Heart left ventricle (tissue), 16 donors: ENCODE measurements at regions not wholly inside any gene's neighbourhood (a gene's known extent, or its start where the extent isn't known, plus 50 kb on each side); places are given as distances from the start of the nearest gene placed in this dataset.

Experiments
- ATAC-seq, 4 donors: fragments of 200-7000 bp; cut with Tn5 transposase; one replicate each; pipeline ENCODE4 v1.9.1; 2020 to 2022; ENCODE audit warnings: moderate library complexity in 4 of 4, mild to moderate bottlenecking in 3 of 4, moderate number of reproducible peaks in 1 of 4
- DNase-seq, 5 donors: peaks; one replicate each; pipeline ENCODE4 v3.0.0-alpha.2; 2020
- H3K27ac ChIP-seq, 12 donors: fragments of 200-600 bp; sonication (generic) in 4 of 12; one replicate each; pipeline versions ENCODE4 v1.5.0 to v1.8.0; 2016 to 2022; ENCODE audit warnings: mild to moderate bottlenecking in 2 of 12
- H3K27me3 ChIP-seq, 9 donors: fragments of 200-600 bp; sonication (generic) in 2 of 9; one replicate each; pipeline versions ENCODE4 v1.5.1 to v1.8.0; 2016 to 2022; ENCODE audit warnings: mild to moderate bottlenecking in 3 of 9
- H3K36me3 ChIP-seq, 9 donors: fragments of 200-600 bp; sonication (generic) in 2 of 9; one replicate each; pipeline versions ENCODE4 v1.5.0 to v1.8.0; 2018 to 2022; ENCODE audit warnings: mild to moderate bottlenecking in 2 of 9
- H3K4me1 ChIP-seq, 12 donors: fragments of 200-600 bp; sonication (generic) in 4 of 12; one replicate each; pipeline versions ENCODE4 v1.5.0 to v1.8.0; 2016 to 2022; ENCODE audit warnings: mild to moderate bottlenecking in 3 of 12
- H3K4me3 ChIP-seq, 12 donors: fragments of 200-600 bp; sonication (generic) in 4 of 12; one replicate each; pipeline versions ENCODE4 v1.5.0 to v1.8.0; 2017 to 2022; ENCODE audit warnings: mild to moderate bottlenecking in 9 of 12, moderate library complexity in 4 of 12
- H3K9me3 ChIP-seq, 12 donors: fragments of 200-600 bp; sonication (generic) in 4 of 12; one replicate each; pipeline versions ENCODE4 v1.5.0 to v1.8.0; 2016 to 2022; ENCODE audit warnings: mild to moderate bottlenecking in 1 of 12
- POLR2A ChIP-seq, 2 donors: fragments of 450-650 bp; IDR thresholded peaks; one replicate each; pipeline ENCODE4 v1.6.1; 2017; ENCODE audit warnings: antibody characterized with exemption in 2 of 2, mild to moderate bottlenecking in 2 of 2, moderate library complexity in 2 of 2
- WGBS, 4 donors: extraction: QIAGEN DNeasy Blood & Tissue Kit in 2 of 4; methylation state at CpG; one replicate each; pipeline versions ENCODE4 v1.1.5 to v1.1.7; 2013 to 2018; 5-methylcytosine and 5-hydroxymethylcytosine counted together
- intact Hi-C, 10 donors: fragments of 100-400 bp; cut with DNase I; formaldehyde crosslinking; loops; one replicate each; pipeline versions ENCODE4 v1.11.1 to v1.14.2; 2022
- TF ChIP-seq, protein P1 (sequence below), 12 donors: fragments of 200-600 bp; sonication (generic) in 4 of 12; IDR thresholded peaks; one replicate each; pipeline versions ENCODE4 v1.5.0 to v1.8.0; 2018 to 2022; ENCODE audit warnings: antibody characterized with exemption in 12 of 12, mild to moderate bottlenecking in 5 of 12
- donor health status: ischemic (EF 13 %, LVEDD 7.1; RV severe dilation, severe dysfunction).
- donor health status: healthy with polysubstance abuse.
- donor health status: DM: no; HTN: yes; CAD: no.
- donor health status: DM: no; HTN: no; CAD: no.
- donor health status: ischemic (EF 25% LVEDD 6.9; RV normal size, moderate dysfunction).
- donor health status: ischemic (EF 25% LVEDD 5.7; RV mildly dilated, moderate dysfunction).
- donor health status: healthy.
- donor health status: DM: yes; HTN: yes; CAD: no.
- donor health status: ischemic (EF 35%, LVEDD 5.7; RV mildly dilated, moderate dysfunction).
- donor health status: nonischemic (EF 11% LVEDD 7.7; RV severe dilation, severe dysfunction).
- donor health status: DM: yes; HTN: yes; CAD: no.
- donor health status: PGD.
- donor health status: ischemic (EF 29% LVEDD 5.4; RV normal size, mild dysfunction).
- donor health status: nonischemic (EF 23%, LVEDD 6.1; RV moderate dilation, normal function).

DNA sequence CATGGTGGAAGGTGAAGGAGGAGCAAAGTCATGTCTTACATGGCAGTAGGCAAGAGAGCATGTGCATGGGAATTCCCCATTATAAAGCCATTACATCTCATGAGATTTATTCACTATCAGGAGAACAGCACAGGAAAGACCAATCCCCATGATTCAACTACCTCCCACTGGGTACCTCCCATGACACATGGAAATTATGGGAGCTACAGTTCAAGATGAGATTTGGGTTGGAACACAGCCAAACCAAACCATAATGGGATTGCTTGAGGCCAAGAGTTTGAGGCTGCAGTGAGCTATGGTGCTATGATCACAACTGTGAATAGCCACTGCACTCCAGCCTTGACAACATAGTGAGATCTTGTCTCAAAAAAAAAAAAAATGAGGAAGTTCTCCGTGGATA, 581.8 kb downstream of the TAF11L14 start:
- no peaks in the 10 kb centered on the region for H3K36me3 ChIP-seq
- no peak overlapping the region for H3K4me3 ChIP-seq
- H3K4me1 ChIP-seq, result no peaks in the 10 kb centered on the region
- 29 to 35% (median 31%) methylated on average over 1 of the region's 1 CpG for WGBS, 4 donors
- intact Hi-C loops, result no loop called here
- DNase-seq (no peak), ATAC-seq (no peak)
- no peak overlapping the region for H3K27ac ChIP-seq
- peaks cover 0 to 11% (median 0%) of the 10 kb centered on the region in 12 donors for H3K9me3 ChIP-seq
- no peak for TF ChIP-seq POLR2A (IDR thresholded peaks at IDR 0.05)
- TF ChIP-seq, protein P1, sequence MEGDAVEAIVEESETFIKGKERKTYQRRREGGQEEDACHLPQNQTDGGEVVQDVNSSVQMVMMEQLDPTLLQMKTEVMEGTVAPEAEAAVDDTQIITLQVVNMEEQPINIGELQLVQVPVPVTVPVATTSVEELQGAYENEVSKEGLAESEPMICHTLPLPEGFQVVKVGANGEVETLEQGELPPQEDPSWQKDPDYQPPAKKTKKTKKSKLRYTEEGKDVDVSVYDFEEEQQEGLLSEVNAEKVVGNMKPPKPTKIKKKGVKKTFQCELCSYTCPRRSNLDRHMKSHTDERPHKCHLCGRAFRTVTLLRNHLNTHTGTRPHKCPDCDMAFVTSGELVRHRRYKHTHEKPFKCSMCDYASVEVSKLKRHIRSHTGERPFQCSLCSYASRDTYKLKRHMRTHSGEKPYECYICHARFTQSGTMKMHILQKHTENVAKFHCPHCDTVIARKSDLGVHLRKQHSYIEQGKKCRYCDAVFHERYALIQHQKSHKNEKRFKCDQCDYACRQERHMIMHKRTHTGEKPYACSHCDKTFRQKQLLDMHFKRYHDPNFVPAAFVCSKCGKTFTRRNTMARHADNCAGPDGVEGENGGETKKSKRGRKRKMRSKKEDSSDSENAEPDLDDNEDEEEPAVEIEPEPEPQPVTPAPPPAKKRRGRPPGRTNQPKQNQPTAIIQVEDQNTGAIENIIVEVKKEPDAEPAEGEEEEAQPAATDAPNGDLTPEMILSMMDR (IDR thresholded peaks at IDR 0.05), result no peak
- H3K27me3 ChIP-seq, result no peaks in the 10 kb centered on the region

DNA sequence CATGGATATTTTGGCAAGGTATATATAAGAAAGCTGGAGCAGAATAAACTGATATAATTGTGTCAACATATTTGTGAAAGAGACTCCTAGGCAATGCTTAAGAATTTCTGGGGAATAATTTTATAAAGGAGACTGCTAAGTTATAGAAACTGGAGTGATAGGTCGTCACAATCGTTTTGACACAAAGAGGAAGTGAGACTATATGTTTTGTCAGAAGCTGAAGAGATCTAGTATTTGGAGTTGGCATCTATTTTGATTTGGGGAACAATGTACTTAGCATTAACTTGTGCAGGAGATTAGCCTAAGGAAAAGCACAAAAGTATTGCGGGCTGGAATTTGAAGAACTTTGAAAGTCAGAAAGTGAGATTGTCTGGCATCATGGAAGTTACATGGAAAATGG, 582.5 kb downstream of the TAF11L14 start:
- no peak overlapping the region for H3K4me3 ChIP-seq
- 70 to 79% (median 74%) methylated on average over 3 of the region's 3 CpGs for WGBS, 4 donors
- no peaks in the 10 kb centered on the region for H3K4me1 ChIP-seq
- ATAC-seq, result no peak
- intact Hi-C loops, result no loop called here
- peaks cover 0 to 11% (median 0%) of the 10 kb centered on the region in 12 donors for H3K9me3 ChIP-seq
- TF ChIP-seq POLR2A (IDR thresholded peaks at IDR 0.05), result no peak
- H3K27me3 ChIP-seq, result no peaks in the 10 kb centered on the region
- DNase-seq, result no peak
- H3K27ac ChIP-seq, result no peak overlapping the region
- no peaks in the 10 kb centered on the region for H3K36me3 ChIP-seq

DNA sequence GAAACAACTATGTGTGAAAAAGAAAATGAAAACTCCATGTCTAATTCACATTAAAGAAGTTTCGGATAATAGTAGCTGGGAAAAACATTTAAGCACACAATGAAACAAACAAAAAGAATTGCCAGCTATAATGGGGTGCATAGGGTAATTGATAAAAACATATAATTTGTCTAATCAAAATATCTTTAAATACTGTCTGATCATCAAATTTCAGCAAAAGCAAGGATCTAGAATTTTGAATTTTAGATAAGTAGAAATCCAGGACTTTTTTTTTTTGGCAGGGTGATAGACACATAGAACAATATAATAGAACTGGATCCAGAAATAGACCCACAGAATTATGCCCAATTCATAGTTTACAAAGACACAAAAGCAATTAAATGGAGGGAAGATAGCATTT, 585.0 kb downstream of the TAF11L14 start:
- H3K9me3 ChIP-seq, result peaks cover 0 to 7% (median 0%) of the 10 kb centered on the region in 12 donors
- H3K27ac ChIP-seq, result no peak overlapping the region
- H3K4me3 ChIP-seq, result no peak overlapping the region
- DNase-seq (no peak), ATAC-seq (no peak)
- TF ChIP-seq, protein P1 (IDR thresholded peaks at IDR 0.05), result no peak
- no peak for TF ChIP-seq POLR2A (IDR thresholded peaks at IDR 0.05)
- no peaks in the 10 kb centered on the region for H3K4me1 ChIP-seq
- no peaks in the 10 kb centered on the region for H3K27me3 ChIP-seq
- WGBS, 4 donors, result 77 to 87% (median 85%) methylated on average over 1 of the region's 1 CpG
- no peaks in the 10 kb centered on the region for H3K36me3 ChIP-seq
- intact Hi-C loops, result no loop called here

DNA sequence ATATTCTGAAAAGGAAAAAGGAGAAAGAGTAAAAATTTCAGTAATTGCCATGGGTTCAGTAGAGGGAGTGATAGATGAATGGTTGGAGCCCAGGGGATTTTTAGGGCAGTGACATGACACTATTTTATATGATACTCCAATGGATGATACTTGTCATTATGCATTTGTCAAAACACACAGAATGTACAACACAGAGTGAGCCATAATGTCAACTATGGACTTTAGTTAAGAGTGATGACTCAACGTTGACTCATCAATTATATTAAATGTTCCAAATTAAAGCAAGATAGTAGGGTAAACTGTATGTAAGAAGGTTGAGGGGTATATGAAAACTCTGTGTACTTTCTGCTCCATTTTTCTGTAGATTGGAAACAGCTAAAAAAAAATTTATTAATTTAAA, 586.4 kb downstream of the TAF11L14 start:
- no peaks in the 10 kb centered on the region for H3K4me1 ChIP-seq
- H3K27me3 ChIP-seq, result no peaks in the 10 kb centered on the region
- DNase-seq, result no peak
- no peaks in the 10 kb centered on the region for H3K36me3 ChIP-seq
- H3K4me3 ChIP-seq, result no peak overlapping the region
- no peak for TF ChIP-seq POLR2A (IDR thresholded peaks at IDR 0.05)
- TF ChIP-seq, protein P1 (IDR thresholded peaks at IDR 0.05), result no peak
- H3K27ac ChIP-seq, result no peak overlapping the region
- peaks cover 0 to 7% (median 0%) of the 10 kb centered on the region in 12 donors for H3K9me3 ChIP-seq
- ATAC-seq, result no peak
- WGBS, 4 donors, result 66 to 81% (median 73%) methylated on average over 1 of the region's 1 CpG
- intact Hi-C loops, result no loop called here

DNA sequence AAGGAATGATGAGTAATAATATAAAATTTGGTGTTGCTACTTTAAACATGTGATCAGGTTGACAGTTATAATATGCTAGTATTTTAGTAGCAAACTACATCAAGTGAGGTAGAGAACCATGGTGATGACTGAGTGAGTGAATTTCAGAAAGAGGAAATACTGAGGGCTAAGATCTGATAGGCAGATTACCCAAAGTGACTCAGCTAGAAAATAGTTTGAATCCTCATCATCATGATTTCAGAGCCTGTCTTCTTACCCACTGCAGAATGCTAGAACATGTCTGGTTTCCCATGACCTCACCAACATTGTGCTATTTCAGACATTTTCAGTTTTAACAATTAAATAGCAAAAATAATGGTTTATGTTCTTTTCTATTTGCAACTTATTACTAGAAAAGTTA, 602.1 kb downstream of the TAF11L14 start:
- DNase-seq (no peak), ATAC-seq (no peak)
- Histone ChIP-seq H3K4me3 (no peak overlapping the region), H3K36me3 (no peaks in the 10 kb centered on the region), H3K27me3 (no peaks in the 10 kb centered on the region), H3K9me3 (peaks cover 0 to 5% (median 0%) of the 10 kb centered on the region in 12 donors), H3K27ac (no peak overlapping the region), H3K4me1 (no peaks in the 10 kb centered on the region)
- intact Hi-C loops, result no loop called here
- TF ChIP-seq POLR2A (IDR thresholded peaks at IDR 0.05), result no peak
- TF ChIP-seq, protein P1 (IDR thresholded peaks at IDR 0.05), result no peak
